Calu3 (cell line): ENCODE measurements at regions not wholly inside any gene's neighbourhood (a gene's known extent, or its start where the extent isn't known, plus 50 kb on each side); places are given as distances from the start of the nearest gene placed in this dataset.

Experiments
- BruUV-seq: library from RNA; stranded (reverse); fragments of 400-500 nt; replicated peaks from 2 replicates; lab custom pipeline; 2021; lab: Mats Ljungman, UMichigan
- CTCF ChIA-PET: fragments of 300-600 bp; sonication (Branson Sonifier 250); formaldehyde crosslinking; loops from one replicate; lab custom pipeline; 2022; ENCODE audit warnings: antibody characterized with exemption; lab: Charles Lee
- DNase-seq: peaks from one replicate; pipeline ENCODE4 v3.0.0; 2022
- H3K27ac Mint-ChIP-seq: one replicate; pipeline ENCODE4 v1.8.0; 2022; ENCODE audit warnings: mixed read lengths; ENCODE audit not compliant: unreplicated experiment
- H3K27me3 Mint-ChIP-seq: one replicate; pipeline ENCODE4 v1.8.0; 2022; ENCODE audit warnings: mixed read lengths; ENCODE audit not compliant: unreplicated experiment
- H3K36me3 Mint-ChIP-seq: one replicate; pipeline ENCODE4 v1.8.0; 2022; ENCODE audit warnings: mild to moderate bottlenecking, moderate library complexity, mixed read lengths; ENCODE audit not compliant: insufficient read depth, unreplicated experiment
- H3K4me1 Mint-ChIP-seq: one replicate; pipeline ENCODE4 v1.8.0; 2022; ENCODE audit warnings: mild to moderate bottlenecking, low read depth, mixed read lengths; ENCODE audit not compliant: unreplicated experiment
- H3K4me3 Mint-ChIP-seq: one replicate; pipeline ENCODE4 v1.8.0; 2022; ENCODE audit warnings: mild to moderate bottlenecking, low read depth, moderate library complexity, mixed read lengths; ENCODE audit not compliant: unreplicated experiment
- H3K9me3 Mint-ChIP-seq: one replicate; pipeline ENCODE4 v1.8.0; 2022; ENCODE audit warnings: low read depth, mixed read lengths; ENCODE audit not compliant: unreplicated experiment
- CTCF ChIP-seq: fragments of 200-600 bp; IDR thresholded peaks from one replicate; pipeline ENCODE4 v1.8.0; 2022; ENCODE audit warnings: antibody characterized with exemption; ENCODE audit not compliant: unreplicated experiment
- intact Hi-C: fragments of 100-400 bp; cut with micrococcal nuclease; formaldehyde crosslinking; loops from one replicate; pipeline ENCODE4 v1.10.0; 2022; ENCODE audit not compliant: unreplicated experiment

- no peak for DNase-seq
- intact Hi-C loops, result loop anchor here (10.0 kb wide), 1 partner anchor 959 kb away; no protein-coding TSS in a partner anchor
- H3K4me1 Mint-ChIP-seq, result no peaks in the 10 kb centered on the region
- H3K36me3 Mint-ChIP-seq, result no peaks in the 10 kb centered on the region
- no peak overlapping the region for H3K27ac Mint-ChIP-seq
- H3K4me3 Mint-ChIP-seq, result no peak overlapping the region
- no peaks in the 10 kb centered on the region for H3K27me3 Mint-ChIP-seq
- H3K9me3 Mint-ChIP-seq, result no peaks in the 10 kb centered on the region
- no TSS peak for BruUV-seq
- TF ChIP-seq CTCF, result no peak
- CTCF ChIA-PET, result no interaction called here
Observed at GRCh38 chr13:103873725-103874124, 807.5 kb upstream of the SLC10A2 start.

GRCh38 chr13:103866048-103866447, 799.8 kb upstream of the SLC10A2 start:
- no peak for TF ChIP-seq CTCF
- Mint-ChIP-seq H3K27ac (no peak overlapping the region), H3K4me1 (no peaks in the 10 kb centered on the region), H3K4me3 (no peak overlapping the region), H3K27me3 (no peaks in the 10 kb centered on the region), H3K36me3 (no peaks in the 10 kb centered on the region), H3K9me3 (no peaks in the 10 kb centered on the region)
- CTCF ChIA-PET, result no interaction called here
- intact Hi-C loops, result no loop called here
- no peak for DNase-seq
- no TSS peak for BruUV-seq

GRCh38 chr13:103862525-103862924, 796.3 kb upstream of the SLC10A2 start:
- no peaks in the 10 kb centered on the region for H3K27me3 Mint-ChIP-seq
- no peak for DNase-seq
- H3K9me3 Mint-ChIP-seq, result no peaks in the 10 kb centered on the region
- no peaks in the 10 kb centered on the region for H3K4me1 Mint-ChIP-seq
- no TSS peak for BruUV-seq
- intact Hi-C loops, result no loop called here
- H3K4me3 Mint-ChIP-seq, result no peak overlapping the region
- H3K36me3 Mint-ChIP-seq, result no peaks in the 10 kb centered on the region
- CTCF ChIA-PET, result no interaction called here
- TF ChIP-seq CTCF, result no peak
- H3K27ac Mint-ChIP-seq, result no peak overlapping the region

GRCh38 chr13:103859952-103860351, 793.7 kb upstream of the SLC10A2 start:
- intact Hi-C loops, result no loop called here
- H3K4me1 Mint-ChIP-seq, result no peaks in the 10 kb centered on the region
- no peak for DNase-seq
- H3K4me3 Mint-ChIP-seq, result no peak overlapping the region
- no peaks in the 10 kb centered on the region for H3K9me3 Mint-ChIP-seq
- H3K36me3 Mint-ChIP-seq, result no peaks in the 10 kb centered on the region
- no TSS peak for BruUV-seq
- no peak for TF ChIP-seq CTCF
- CTCF ChIA-PET, result no interaction called here
- H3K27me3 Mint-ChIP-seq, result no peaks in the 10 kb centered on the region
- no peak overlapping the region for H3K27ac Mint-ChIP-seq
